ENCODE measurements at regions not wholly inside any gene's neighbourhood (a gene's known extent, or its start where the extent isn't known, plus 50 kb on each side); places are given as distances from the start of the nearest gene placed in this dataset.

DNA sequence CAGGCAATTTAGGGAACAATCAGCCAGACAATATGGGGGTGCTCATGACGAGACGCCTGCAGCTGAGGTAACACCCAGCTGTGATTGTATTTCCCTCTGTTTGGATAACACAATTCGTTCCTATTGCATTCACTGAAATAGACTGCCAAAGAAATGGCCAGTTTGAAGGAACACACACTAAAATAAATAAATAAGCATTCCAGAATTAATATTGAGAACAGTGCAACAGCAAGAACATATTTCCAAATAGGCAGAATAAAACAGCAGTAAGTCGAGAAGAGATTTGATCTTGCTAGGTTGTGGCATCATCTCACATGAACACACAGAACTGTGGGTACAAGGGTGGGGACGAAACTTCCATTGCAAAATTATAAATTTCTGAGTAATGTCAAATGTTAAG is 133.5 kb upstream of the FAM47B start:
- TF ChIP-seq CTCF (IDR thresholded peaks at IDR 0.05) = no peak
- no peak for TF ChIP-seq POLR2A (IDR thresholded peaks at IDR 0.05)

Measured in thyroid gland (tissue), 4 donors.